Upper lobe of left lung (tissue), 6 donors: ENCODE measurements at regions not wholly inside any gene's neighbourhood (a gene's known extent, or its start where the extent isn't known, plus 50 kb on each side); places are given as distances from the start of the nearest gene placed in this dataset.

Experiments
- ATAC-seq, 2 donors: fragments of 200-7000 bp; cut with Tn5 transposase; one replicate each; pipeline ENCODE4 v1.9.1; 2022; ENCODE audit warnings: mild to moderate bottlenecking in 2 of 2, moderate library complexity in 2 of 2; ENCODE audit not compliant: low FRiP score in 2 of 2
- DNase-seq, 2 donors: peaks; one replicate each; pipeline ENCODE4 v3.0.0-alpha.2; 2019 to 2020
- H3K27ac ChIP-seq, 4 donors: fragments of 200-600 bp; sonication (generic); one replicate each; pipeline ENCODE4 v1.5.1; 2016 to 2019
- H3K27me3 ChIP-seq, 4 donors: fragments of 200-600 bp; sonication (generic); one replicate each; pipeline ENCODE4 v1.5.1; 2017 to 2019
- H3K36me3 ChIP-seq, 4 donors: fragments of 200-600 bp; sonication (generic); one replicate each; pipeline ENCODE4 v1.5.1; 2016 to 2019
- H3K4me1 ChIP-seq, 4 donors: fragments of 200-600 bp; sonication (generic); one replicate each; pipeline ENCODE4 v1.5.1; 2018 to 2019
- H3K4me3 ChIP-seq, 4 donors: fragments of 200-600 bp; sonication (generic); one replicate each; pipeline ENCODE4 v1.5.1; 2017 to 2019; ENCODE audit warnings: mild to moderate bottlenecking in 2 of 4, moderate library complexity in 1 of 4
- H3K9me3 ChIP-seq, 4 donors: fragments of 200-600 bp; sonication (generic); one replicate each; pipeline ENCODE4 v1.5.1; 2018 to 2019
- CTCF ChIP-seq, 6 experiments: fragments of 450-650 bp in 4 of 6; fragments of 200-600 bp in 2 of 6; sonication (generic) in 2 of 6; IDR thresholded peaks; one replicate each; pipeline ENCODE4 v1.5.1; 2016 to 2019; ENCODE audit warnings: antibody characterized with exemption in 6 of 6
- EP300 ChIP-seq, 4 donors: sonication (generic); formaldehyde crosslinking; IDR thresholded peaks; one replicate each; pipeline ENCODE4 v1.5.1; 2017; ENCODE audit warnings: antibody characterized with exemption in 4 of 4, control low read depth in 2 of 4
- POLR2A ChIP-seq, 4 donors: fragments of 450-650 bp; IDR thresholded peaks; one replicate each; pipeline ENCODE4 v1.5.1; 2016 to 2017; ENCODE audit warnings: antibody characterized with exemption in 4 of 4, mild to moderate bottlenecking in 2 of 4
- POLR2AphosphoS5 ChIP-seq, 2 donors: sonication (generic); formaldehyde crosslinking; IDR thresholded peaks; one replicate each; pipeline ENCODE4 v1.5.1; 2017; ENCODE audit warnings: antibody characterized with exemption in 2 of 2
- WGBS, 2 donors: methylation state at CpG; one replicate each; pipeline ENCODE4 v1.1.5; 2017 to 2018; 5-methylcytosine and 5-hydroxymethylcytosine counted together
- donor health status: DM: no; HTN: no; CAD: no; lungs with moderate emphysema.
- donor health status: DM: no; HTN: yes; CAD: no; lungs with severe emphysema.

- Histone ChIP-seq H3K36me3 (no peaks in the 10 kb centered on the region), H3K4me1 (no peaks in the 10 kb centered on the region), H3K27ac (no peak overlapping the region), H3K27me3 (no peaks in the 10 kb centered on the region), H3K9me3 (peaks cover 0 to 6% (median 2%) of the 10 kb centered on the region in 4 donors), H3K4me3 (no peak overlapping the region)
- WGBS, 2 donors: 78 to 85% methylated on average over 1 of the region's 1 CpG
- TF ChIP-seq CTCF (IDR thresholded peaks at IDR 0.05): no peak
- no peak for TF ChIP-seq POLR2AphosphoS5 (IDR thresholded peaks at IDR 0.05)
- no peak for TF ChIP-seq EP300 (IDR thresholded peaks at IDR 0.05)
- no peak for TF ChIP-seq POLR2A (IDR thresholded peaks at IDR 0.05)
- no peak for DNase-seq
- no peak for ATAC-seq
Measured at GRCh38 chr4:85094735-85095134, 128.2 kb upstream of the WDFY3 start.

GRCh38 chr4:85102606-85103005, 136.1 kb upstream of the WDFY3 start:
- 82 to 84% methylated on average over 1 of the region's 1 CpG for WGBS, 2 donors
- no peaks in the 10 kb centered on the region for H3K27me3 ChIP-seq
- ATAC-seq (no peak), DNase-seq (no peak)
- no peak overlapping the region for H3K4me3 ChIP-seq
- no peak for TF ChIP-seq POLR2AphosphoS5 (IDR thresholded peaks at IDR 0.05)
- TF ChIP-seq CTCF (IDR thresholded peaks at IDR 0.05): no peak
- TF ChIP-seq EP300 (IDR thresholded peaks at IDR 0.05): no peak
- TF ChIP-seq POLR2A (IDR thresholded peaks at IDR 0.05): no peak
- no peaks in the 10 kb centered on the region for H3K9me3 ChIP-seq
- H3K4me1 ChIP-seq: no peaks in the 10 kb centered on the region
- no peaks in the 10 kb centered on the region for H3K36me3 ChIP-seq
- H3K27ac ChIP-seq: no peak overlapping the region

- no peak overlapping the region for H3K27ac ChIP-seq
- DNase-seq (no peak), ATAC-seq (no peak)
- TF ChIP-seq POLR2AphosphoS5 (IDR thresholded peaks at IDR 0.05) (no peak), EP300 (IDR thresholded peaks at IDR 0.05) (no peak), CTCF (IDR thresholded peaks at IDR 0.05) (no peak), POLR2A (IDR thresholded peaks at IDR 0.05) (no peak)
- H3K36me3 ChIP-seq: no peaks in the 10 kb centered on the region
- no peaks in the 10 kb centered on the region for H3K9me3 ChIP-seq
- no peaks in the 10 kb centered on the region for H3K27me3 ChIP-seq
- H3K4me3 ChIP-seq: no peak overlapping the region
- no peaks in the 10 kb centered on the region for H3K4me1 ChIP-seq
Measured at GRCh38 chr4:85106166-85106565, 139.7 kb upstream of the WDFY3 start.

- H3K36me3 ChIP-seq: no peaks in the 10 kb centered on the region
- H3K27me3 ChIP-seq: no peaks in the 10 kb centered on the region
- no peak for DNase-seq
- no peak overlapping the region for H3K4me3 ChIP-seq
- 90 to 92% methylated on average over 5 of the region's 5 CpGs for WGBS, 2 donors
- no peak overlapping the region for H3K27ac ChIP-seq
- ATAC-seq: no peak
- H3K9me3 ChIP-seq: no peaks in the 10 kb centered on the region
- TF ChIP-seq CTCF (IDR thresholded peaks at IDR 0.05) (no peak), POLR2AphosphoS5 (IDR thresholded peaks at IDR 0.05) (no peak), EP300 (IDR thresholded peaks at IDR 0.05) (no peak), POLR2A (IDR thresholded peaks at IDR 0.05) (no peak)
- H3K4me1 ChIP-seq: no peaks in the 10 kb centered on the region
Measured at GRCh38 chr4:85106805-85107336, 140.4 kb upstream of the WDFY3 start.

GRCh38 chr4:85107553-85107952, 141.1 kb upstream of the WDFY3 start:
- TF ChIP-seq CTCF (IDR thresholded peaks at IDR 0.05) (no peak), POLR2A (IDR thresholded peaks at IDR 0.05) (no peak), EP300 (IDR thresholded peaks at IDR 0.05) (no peak), POLR2AphosphoS5 (IDR thresholded peaks at IDR 0.05) (no peak)
- no peak overlapping the region for H3K4me3 ChIP-seq
- H3K27ac ChIP-seq: no peak overlapping the region
- no peaks in the 10 kb centered on the region for H3K36me3 ChIP-seq
- no peaks in the 10 kb centered on the region for H3K4me1 ChIP-seq
- no peaks in the 10 kb centered on the region for H3K27me3 ChIP-seq
- DNase-seq: no peak
- 65 to 71% methylated on average over 5 of the region's 5 CpGs for WGBS, 2 donors
- H3K9me3 ChIP-seq: no peaks in the 10 kb centered on the region
- ATAC-seq: no peak
